Colonic mucosa (tissue), 4 donors: ENCODE measurements at regions not wholly inside any gene's neighbourhood (a gene's known extent, or its start where the extent isn't known, plus 50 kb on each side); places are given as distances from the start of the nearest gene placed in this dataset.

Experiments used
- DNase-seq: peaks from one replicate; pipeline ENCODE4 v3.0.0-alpha.2; 2020
- H3K27ac ChIP-seq: fragments of 200-600 bp; one replicate; pipeline ENCODE4 v1.8.0; 2021
- H3K27me3 ChIP-seq: fragments of 200-600 bp; one replicate; pipeline ENCODE4 v1.8.0; 2021
- H3K36me3 ChIP-seq: fragments of 200-600 bp; one replicate; pipeline ENCODE4 v1.8.0; 2021
- H3K4me1 ChIP-seq: fragments of 200-600 bp; one replicate; pipeline ENCODE4 v1.8.0; 2021; ENCODE audit warnings: mild to moderate bottlenecking
- H3K4me3 ChIP-seq: fragments of 200-600 bp; one replicate; pipeline ENCODE4 v1.8.0; 2021
- H3K9ac ChIP-seq, 2 donors: one replicate each; pipeline ENCODE4 v1.7.0; 2013; ENCODE audit warnings: control low read depth in 2 of 2, low read depth in 2 of 2, low read length in 2 of 2
- H3K9me3 ChIP-seq: fragments of 200-600 bp; one replicate; pipeline ENCODE4 v1.8.0; 2021
- CTCF ChIP-seq: fragments of 200-600 bp; IDR thresholded peaks from one replicate; pipeline ENCODE4 v1.8.0; 2022; ENCODE audit warnings: antibody characterized with exemption, mild to moderate bottlenecking
- intact Hi-C: fragments of 100-400 bp; cut with DNase I; formaldehyde crosslinking; loops from one replicate; pipeline ENCODE4 v1.14.1; 2022
- donor health status: healthy.
- donor health status: DM: no; HTN: no; CAD: no.
- donor health status: DM: no; HTN: no; CAD: no.

- H3K4me1 ChIP-seq: no peaks in the 10 kb centered on the region
- no peaks in the 10 kb centered on the region for H3K9me3 ChIP-seq
- no peak overlapping the region for H3K9ac ChIP-seq
- TF ChIP-seq CTCF: no peak
- H3K27ac ChIP-seq: no peak overlapping the region
- no peak overlapping the region for H3K4me3 ChIP-seq
- intact Hi-C loops: no loop called here
- no peaks in the 10 kb centered on the region for H3K36me3 ChIP-seq
- H3K27me3 ChIP-seq: no peaks in the 10 kb centered on the region
- no peak for DNase-seq
These were observed 1068.4 kb upstream of the INTU start for GRCh38 chr4:126564283-126564854.

GRCh38 chr4:126568652-126569570 is 1063.8 kb upstream of the INTU start:
- no peak overlapping the region for H3K27ac ChIP-seq
- no peaks in the 10 kb centered on the region for H3K27me3 ChIP-seq
- H3K36me3 ChIP-seq: no peaks in the 10 kb centered on the region
- TF ChIP-seq CTCF: no peak
- no peaks in the 10 kb centered on the region for H3K4me1 ChIP-seq
- H3K9ac ChIP-seq: no peak overlapping the region
- intact Hi-C loops: no loop called here
- no peaks in the 10 kb centered on the region for H3K9me3 ChIP-seq
- no peak overlapping the region for H3K4me3 ChIP-seq
- no peak for DNase-seq

GRCh38 chr4:126572264-126572663 is 1060.5 kb upstream of the INTU start:
- no peak overlapping the region for H3K27ac ChIP-seq
- no peaks in the 10 kb centered on the region for H3K4me1 ChIP-seq
- TF ChIP-seq CTCF: no peak
- H3K36me3 ChIP-seq: no peaks in the 10 kb centered on the region
- H3K9ac ChIP-seq: no peak overlapping the region
- H3K27me3 ChIP-seq: no peaks in the 10 kb centered on the region
- H3K4me3 ChIP-seq: no peak overlapping the region
- H3K9me3 ChIP-seq: no peaks in the 10 kb centered on the region
- DNase-seq: no peak
- intact Hi-C loops: no loop called here

GRCh38 chr4:126582737-126583136 is 1050.0 kb upstream of the INTU start:
- H3K9ac ChIP-seq: no peak overlapping the region
- DNase-seq: no peak
- TF ChIP-seq CTCF: no peak
- no peak overlapping the region for H3K4me3 ChIP-seq
- no peak overlapping the region for H3K27ac ChIP-seq
- no peaks in the 10 kb centered on the region for H3K4me1 ChIP-seq
- no peaks in the 10 kb centered on the region for H3K36me3 ChIP-seq
- H3K9me3 ChIP-seq: no peaks in the 10 kb centered on the region
- intact Hi-C loops: no loop called here
- no peaks in the 10 kb centered on the region for H3K27me3 ChIP-seq

GRCh38 chr4:126583509-126583908 is 1049.2 kb upstream of the INTU start:
- no peak for TF ChIP-seq CTCF

More at GRCh38 chr4:126583509-126583908, 1049.2 kb upstream of the INTU start:
- no peak overlapping the region for H3K27ac ChIP-seq
- intact Hi-C loops: no loop called here
- no peaks in the 10 kb centered on the region for H3K36me3 ChIP-seq
- no peak overlapping the region for H3K4me3 ChIP-seq
- H3K9me3 ChIP-seq: no peaks in the 10 kb centered on the region
- H3K9ac ChIP-seq: no peak overlapping the region
- no peaks in the 10 kb centered on the region for H3K27me3 ChIP-seq
- no peaks in the 10 kb centered on the region for H3K4me1 ChIP-seq
- DNase-seq: no peak
